PC-9 (cell line): ENCODE measurements at regions not wholly inside any gene's neighbourhood (a gene's known extent, or its start where the extent isn't known, plus 50 kb on each side); places are given as distances from the start of the nearest gene placed in this dataset.

Source experiments
- BruUV-seq: library from RNA; stranded (reverse); fragments of 400-500 nt; replicated peaks from 2 replicates; lab custom pipeline; 2021; lab: Mats Ljungman, UMichigan
- CTCF ChIA-PET: fragments of 300-600 bp; sonication (Branson Sonifier 250); formaldehyde crosslinking; loops from one replicate; lab custom pipeline; 2022; ENCODE audit warnings: antibody characterized with exemption; lab: Charles Lee
- POLR2A ChIA-PET: fragments of 300-600 bp; sonication (Branson Sonifier 250); formaldehyde crosslinking; loops from one replicate; lab custom pipeline; 2022; ENCODE audit warnings: antibody characterized with exemption; ENCODE audit not compliant: unreplicated experiment; lab: Charles Lee
- DNase-seq, 2 experiments: peaks; one replicate each; pipeline versions ENCODE4 v3.0.0 to v3.0.0-alpha.2; 2015 to 2022; ENCODE audit warnings: mixed read lengths in 1 of 2
- H2AFZ ChIP-seq: fragments of 200-600 bp; sonication (generic); 2 replicates; pipeline ENCODE4 v1.8.1; 2017; ENCODE audit warnings: antibody characterized with exemption
- H3F3A ChIP-seq: fragments of 200-600 bp; sonication (generic); 2 replicates; pipeline ENCODE4 v1.8.1; 2017; ENCODE audit warnings: antibody characterized with exemption, mild to moderate bottlenecking, low read depth; ENCODE audit not compliant: insufficient read depth
- H3K27ac ChIP-seq: fragments of 200-600 bp; sonication (generic); 2 replicates; pipeline ENCODE4 v1.6.1; 2016; ENCODE audit warnings: mixed run types
- H3K27me3 ChIP-seq: fragments of 200-600 bp; sonication (generic); 2 replicates; pipeline ENCODE4 v1.6.1; 2016; ENCODE audit warnings: low read depth, mixed run types; ENCODE audit not compliant: insufficient read depth
- H3K36me3 ChIP-seq: fragments of 200-600 bp; sonication (generic); 2 replicates; pipeline ENCODE4 v1.6.1; 2016; ENCODE audit warnings: low read depth, mixed run types
- H3K4me1 ChIP-seq: fragments of 200-600 bp; sonication (generic); replicated peaks from 2 replicates; pipeline ENCODE4 v1.6.1; 2016; ENCODE audit warnings: mixed run types; ENCODE audit not compliant: insufficient read depth
- H3K4me2 ChIP-seq: fragments of 200-600 bp; sonication (generic); 2 replicates; pipeline ENCODE4 v1.6.1; 2017; ENCODE audit warnings: mixed run types
- H3K4me3 ChIP-seq: fragments of 200-600 bp; sonication (generic); 2 replicates; pipeline ENCODE4 v1.6.1; 2016; ENCODE audit warnings: mixed run types
- H3K79me2 ChIP-seq: fragments of 200-600 bp; sonication (generic); 2 replicates; pipeline ENCODE4 v1.6.1; 2017; ENCODE audit warnings: low read depth, mixed run types
- H3K9me2 ChIP-seq: fragments of 200-600 bp; sonication (generic); 2 replicates; pipeline ENCODE4 v1.8.1; 2017; ENCODE audit warnings: mild to moderate bottlenecking; ENCODE audit not compliant: insufficient read depth
- H3K9me3 ChIP-seq: fragments of 200-600 bp; sonication (generic); 2 replicates; pipeline ENCODE4 v1.8.1; 2016; ENCODE audit warnings: low read depth; ENCODE audit not compliant: insufficient read depth
- H4K20me1 ChIP-seq: fragments of 200-600 bp; sonication (generic); 2 replicates; pipeline ENCODE4 v1.8.1; 2017; ENCODE audit not compliant: insufficient read depth
- EZH2 ChIP-seq: fragments of 200-600 bp; sonication (generic); IDR thresholded peaks from 2 replicates; pipeline ENCODE4 v1.8.0; 2017; ENCODE audit warnings: antibody characterized with exemption, low read depth
- intact Hi-C: fragments of 100-400 bp; cut with micrococcal nuclease; formaldehyde crosslinking; loops from one replicate; pipeline ENCODE4 v1.10.0; 2022; ENCODE audit not compliant: unreplicated experiment
- TF ChIP-seq, protein P1 (sequence below): fragments of 200-600 bp; sonication (generic); conservative IDR thresholded peaks from 2 replicates; pipeline ENCODE4 v1.6.1; 2017; ENCODE audit warnings: mixed run types, antibody characterized with exemption, mild to moderate bottlenecking, moderate library complexity

- DNase-seq, result no peak
- no peak for TF ChIP-seq EZH2
- TF ChIP-seq, protein P1, sequence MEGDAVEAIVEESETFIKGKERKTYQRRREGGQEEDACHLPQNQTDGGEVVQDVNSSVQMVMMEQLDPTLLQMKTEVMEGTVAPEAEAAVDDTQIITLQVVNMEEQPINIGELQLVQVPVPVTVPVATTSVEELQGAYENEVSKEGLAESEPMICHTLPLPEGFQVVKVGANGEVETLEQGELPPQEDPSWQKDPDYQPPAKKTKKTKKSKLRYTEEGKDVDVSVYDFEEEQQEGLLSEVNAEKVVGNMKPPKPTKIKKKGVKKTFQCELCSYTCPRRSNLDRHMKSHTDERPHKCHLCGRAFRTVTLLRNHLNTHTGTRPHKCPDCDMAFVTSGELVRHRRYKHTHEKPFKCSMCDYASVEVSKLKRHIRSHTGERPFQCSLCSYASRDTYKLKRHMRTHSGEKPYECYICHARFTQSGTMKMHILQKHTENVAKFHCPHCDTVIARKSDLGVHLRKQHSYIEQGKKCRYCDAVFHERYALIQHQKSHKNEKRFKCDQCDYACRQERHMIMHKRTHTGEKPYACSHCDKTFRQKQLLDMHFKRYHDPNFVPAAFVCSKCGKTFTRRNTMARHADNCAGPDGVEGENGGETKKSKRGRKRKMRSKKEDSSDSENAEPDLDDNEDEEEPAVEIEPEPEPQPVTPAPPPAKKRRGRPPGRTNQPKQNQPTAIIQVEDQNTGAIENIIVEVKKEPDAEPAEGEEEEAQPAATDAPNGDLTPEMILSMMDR, result no peak
- Histone ChIP-seq H3K27me3 (no peaks in the 10 kb centered on the region), H3K79me2 (no peaks in the 10 kb centered on the region), H3K4me1 (no peaks in the 10 kb centered on the region), H2AFZ (no peak overlapping the region), H3K36me3 (no peaks in the 10 kb centered on the region), H4K20me1 (no peaks in the 10 kb centered on the region), H3K4me2 (no peak overlapping the region), H3K9me2 (no peaks in the 10 kb centered on the region), H3K4me3 (no peak overlapping the region), H3K27ac (no peak overlapping the region), H3K9me3 (no peaks in the 10 kb centered on the region), H3F3A (no peaks in the 10 kb centered on the region)
- intact Hi-C loops, result no loop called here
- POLR2A ChIA-PET, result no interaction called here
- CTCF ChIA-PET, result no interaction called here
- BruUV-seq, result no TSS peak
These were observed 1702.5 kb upstream of the RAG2 start for GRCh38 chr11:38300570-38300969.

DNA sequence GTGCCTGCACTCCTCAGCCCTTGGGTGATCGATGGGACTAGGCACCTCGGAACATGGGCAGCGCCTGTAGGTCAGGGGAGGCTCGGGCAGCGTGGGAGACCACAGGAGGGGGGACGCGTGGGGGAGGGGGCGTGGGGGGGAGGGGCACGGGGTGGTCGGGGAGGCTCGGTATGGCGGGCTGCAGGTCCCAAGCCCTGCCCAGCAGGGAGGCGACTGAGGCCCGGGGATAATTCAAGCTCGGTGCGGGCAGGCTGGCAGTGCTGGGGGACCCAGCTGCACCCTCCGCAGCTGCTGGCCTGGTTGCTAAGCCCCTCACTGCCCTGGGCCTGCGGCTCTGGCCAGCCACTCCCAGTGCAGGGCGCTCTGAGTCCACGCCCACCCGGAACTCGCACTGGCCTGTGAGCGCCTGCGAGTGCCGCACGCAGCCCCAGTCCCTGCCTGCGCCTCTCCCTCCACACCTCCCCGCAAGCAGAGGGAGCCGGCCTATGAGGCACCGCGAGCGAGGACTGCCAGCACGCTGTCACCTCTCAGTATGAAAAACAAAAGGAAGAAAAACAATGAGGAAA, 1698.3 kb upstream of the RAG2 start:
- intact Hi-C loops, result no loop called here
- Histone ChIP-seq H3K4me2 (no peak overlapping the region), H3K27ac (no peak overlapping the region), H3K79me2 (no peaks in the 10 kb centered on the region), H4K20me1 (no peaks in the 10 kb centered on the region), H3K9me3 (no peaks in the 10 kb centered on the region), H3F3A (no peaks in the 10 kb centered on the region), H3K4me1 (no peaks in the 10 kb centered on the region), H2AFZ (no peak overlapping the region), H3K27me3 (no peaks in the 10 kb centered on the region), H3K4me3 (no peak overlapping the region), H3K9me2 (no peaks in the 10 kb centered on the region), H3K36me3 (no peaks in the 10 kb centered on the region)
- no TSS peak for BruUV-seq
- TF ChIP-seq, protein P1, result no peak
- no peak for TF ChIP-seq EZH2
- POLR2A ChIA-PET, result no interaction called here
- CTCF ChIA-PET, result no interaction called here
- no peak for DNase-seq

- Histone ChIP-seq H3K9me3 (no peaks in the 10 kb centered on the region), H3K27ac (no peak overlapping the region), H4K20me1 (no peaks in the 10 kb centered on the region), H3K27me3 (no peaks in the 10 kb centered on the region), H3K36me3 (no peaks in the 10 kb centered on the region), H3K9me2 (no peaks in the 10 kb centered on the region), H3K4me2 (no peak overlapping the region), H3F3A (no peaks in the 10 kb centered on the region), H2AFZ (no peak overlapping the region), H3K4me1 (no peaks in the 10 kb centered on the region), H3K79me2 (no peaks in the 10 kb centered on the region), H3K4me3 (no peak overlapping the region)
- ChIA-PET POLR2A (no interaction called here), CTCF (no interaction called here)
- TF ChIP-seq, protein P1, result no peak
- no peak for TF ChIP-seq EZH2
- intact Hi-C loops, result no loop called here
- DNase-seq, result no peak
- no TSS peak for BruUV-seq
These were observed 1684.7 kb upstream of the RAG2 start for GRCh38 chr11:38282718-38283117.
